Colonic mucosa (tissue), 4 donors: ENCODE measurements at regions not wholly inside any gene's neighbourhood (a gene's known extent, or its start where the extent isn't known, plus 50 kb on each side); places are given as distances from the start of the nearest gene placed in this dataset.

Source experiments
- DNase-seq: peaks from one replicate; pipeline ENCODE4 v3.0.0-alpha.2; 2020
- H3K27ac ChIP-seq: fragments of 200-600 bp; one replicate; pipeline ENCODE4 v1.8.0; 2021
- H3K27me3 ChIP-seq: fragments of 200-600 bp; one replicate; pipeline ENCODE4 v1.8.0; 2021
- H3K36me3 ChIP-seq: fragments of 200-600 bp; one replicate; pipeline ENCODE4 v1.8.0; 2021
- H3K4me1 ChIP-seq: fragments of 200-600 bp; one replicate; pipeline ENCODE4 v1.8.0; 2021; ENCODE audit warnings: mild to moderate bottlenecking
- H3K4me3 ChIP-seq: fragments of 200-600 bp; one replicate; pipeline ENCODE4 v1.8.0; 2021
- H3K9ac ChIP-seq, 2 donors: one replicate each; pipeline ENCODE4 v1.7.0; 2013; ENCODE audit warnings: control low read depth in 2 of 2, low read depth in 2 of 2, low read length in 2 of 2
- H3K9me3 ChIP-seq: fragments of 200-600 bp; one replicate; pipeline ENCODE4 v1.8.0; 2021
- intact Hi-C: fragments of 100-400 bp; cut with DNase I; formaldehyde crosslinking; loops from one replicate; pipeline ENCODE4 v1.14.1; 2022
- TF ChIP-seq, protein P1 (sequence below): fragments of 200-600 bp; IDR thresholded peaks from one replicate; pipeline ENCODE4 v1.8.0; 2022; ENCODE audit warnings: antibody characterized with exemption, mild to moderate bottlenecking
- donor health status: healthy.
- donor health status: DM: no; HTN: no; CAD: no.
- donor health status: DM: no; HTN: no; CAD: no.

GRCh38 chr11:28598531-28598930, 490.3 kb downstream of the METTL15 start:
- Histone ChIP-seq H3K27me3 (no peaks in the 10 kb centered on the region), H3K4me3 (no peak overlapping the region), H3K27ac (no peak overlapping the region), H3K4me1 (no peaks in the 10 kb centered on the region), H3K9me3 (no peaks in the 10 kb centered on the region), H3K9ac (no peak overlapping the region), H3K36me3 (no peaks in the 10 kb centered on the region)
- TF ChIP-seq, protein P1, sequence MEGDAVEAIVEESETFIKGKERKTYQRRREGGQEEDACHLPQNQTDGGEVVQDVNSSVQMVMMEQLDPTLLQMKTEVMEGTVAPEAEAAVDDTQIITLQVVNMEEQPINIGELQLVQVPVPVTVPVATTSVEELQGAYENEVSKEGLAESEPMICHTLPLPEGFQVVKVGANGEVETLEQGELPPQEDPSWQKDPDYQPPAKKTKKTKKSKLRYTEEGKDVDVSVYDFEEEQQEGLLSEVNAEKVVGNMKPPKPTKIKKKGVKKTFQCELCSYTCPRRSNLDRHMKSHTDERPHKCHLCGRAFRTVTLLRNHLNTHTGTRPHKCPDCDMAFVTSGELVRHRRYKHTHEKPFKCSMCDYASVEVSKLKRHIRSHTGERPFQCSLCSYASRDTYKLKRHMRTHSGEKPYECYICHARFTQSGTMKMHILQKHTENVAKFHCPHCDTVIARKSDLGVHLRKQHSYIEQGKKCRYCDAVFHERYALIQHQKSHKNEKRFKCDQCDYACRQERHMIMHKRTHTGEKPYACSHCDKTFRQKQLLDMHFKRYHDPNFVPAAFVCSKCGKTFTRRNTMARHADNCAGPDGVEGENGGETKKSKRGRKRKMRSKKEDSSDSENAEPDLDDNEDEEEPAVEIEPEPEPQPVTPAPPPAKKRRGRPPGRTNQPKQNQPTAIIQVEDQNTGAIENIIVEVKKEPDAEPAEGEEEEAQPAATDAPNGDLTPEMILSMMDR, result no peak
- no peak for DNase-seq
- intact Hi-C loops, result no loop called here

- Histone ChIP-seq H3K4me3 (no peak overlapping the region), H3K4me1 (no peaks in the 10 kb centered on the region), H3K27me3 (no peaks in the 10 kb centered on the region), H3K36me3 (no peaks in the 10 kb centered on the region), H3K27ac (no peak overlapping the region), H3K9ac (no peak overlapping the region), H3K9me3 (no peaks in the 10 kb centered on the region)
- intact Hi-C loops, result no loop called here
- TF ChIP-seq, protein P1, result no peak
- DNase-seq, result no peak
Observed at GRCh38 chr11:28596816-28597215, 488.6 kb downstream of the METTL15 start.

GRCh38 chr11:28592141-28592540, 484.0 kb downstream of the METTL15 start:
- no peak for DNase-seq
- Histone ChIP-seq H3K27me3 (no peaks in the 10 kb centered on the region), H3K9me3 (no peaks in the 10 kb centered on the region), H3K9ac (no peak overlapping the region), H3K4me1 (no peaks in the 10 kb centered on the region), H3K36me3 (no peaks in the 10 kb centered on the region), H3K4me3 (no peak overlapping the region), H3K27ac (no peak overlapping the region)
- TF ChIP-seq, protein P1, result no peak
- intact Hi-C loops, result no loop called here

GRCh38 chr11:28584992-28585391, 476.8 kb downstream of the METTL15 start:
- no peak overlapping the region for H3K9ac ChIP-seq
- no peaks in the 10 kb centered on the region for H3K36me3 ChIP-seq
- no peaks in the 10 kb centered on the region for H3K4me1 ChIP-seq
- no peak overlapping the region for H3K27ac ChIP-seq
- no peak overlapping the region for H3K4me3 ChIP-seq
- H3K9me3 ChIP-seq, result no peaks in the 10 kb centered on the region
- intact Hi-C loops, result no loop called here
- no peak for DNase-seq
- no peaks in the 10 kb centered on the region for H3K27me3 ChIP-seq
- TF ChIP-seq, protein P1, result no peak

GRCh38 chr11:28582506-28582905, 474.3 kb downstream of the METTL15 start:
- Histone ChIP-seq H3K4me1 (no peaks in the 10 kb centered on the region), H3K9me3 (no peaks in the 10 kb centered on the region), H3K9ac (no peak overlapping the region), H3K27ac (no peak overlapping the region), H3K36me3 (no peaks in the 10 kb centered on the region), H3K27me3 (no peaks in the 10 kb centered on the region), H3K4me3 (no peak overlapping the region)
- intact Hi-C loops, result no loop called here
- no peak for DNase-seq
- TF ChIP-seq, protein P1, result no peak
